ENCODE measurements at regions not wholly inside any gene's neighbourhood (a gene's known extent, or its start where the extent isn't known, plus 50 kb on each side); places are given as distances from the start of the nearest gene placed in this dataset.

- WGBS (ENCODE audit: missing lambda C conversion rate) = 20% methylated on average over 7 of the region's 7 CpGs
- no peaks in the 10 kb centered on the region for H3K9me3 ChIP-seq
- TF ChIP-seq SMC3 (IDR thresholded peaks at IDR 0.05) = peak; percentile 47; the same call in 2 of the 3 replicates
- peak; percentile 46 to 48 for TF ChIP-seq RAD21 (conservative IDR thresholded peaks at IDR 0.05 in 1 of 2, IDR thresholded peaks at IDR 0.05 in 1 of 2)
- TF ChIP-seq RFX5 (IDR thresholded peaks at IDR 0.05) = no peak
- peak; percentile 57 for TF ChIP-seq CTCF (IDR thresholded peaks at IDR 0.05)
- no peak for TF ChIP-seq CHD4 (IDR thresholded peaks at IDR 0.05; ENCODE audit: borderline replicate concordance)
- no peak overlapping the region for H3K4me3 ChIP-seq
- no peak overlapping the region for H3K4me2 ChIP-seq
- FAIRE-seq = no peak
- ATAC-seq = peak; percentile 30 to 46; a peak in 1 of 6 replicates
- peak in 1 of 2 experiments; percentile 32 for DNase-seq (ENCODE audit: low read depth in 1 of 2, low spot score in 1 of 2)
- CTCF ChIA-PET = interaction anchor here (0.7 to 1.0 kb wide), 3 partner anchors 8 to 1617 kb away, joined by 3 read pairs; partner anchors contain the start of gene CBLN2
- H3K27ac ChIP-seq = no peak overlapping the region
- no peaks in the 10 kb centered on the region for H3K4me1 ChIP-seq
- POLR2A ChIA-PET = no interaction called here
These were observed 643.3 kb downstream of the SOCS6 start for GRCh38 chr18:70931942-70932814.

GRCh38 chr18:70920840-70921374 lies 632.1 kb downstream of the SOCS6 start:
- H3K27ac ChIP-seq = no peak overlapping the region
- ATAC-seq (no peak), DNase-seq (ENCODE audit: low read depth in 1 of 2, low spot score in 1 of 2) (no peak), FAIRE-seq (no peak)
- TF ChIP-seq USF2 (IDR thresholded peaks at IDR 0.05) (no peak), FOSB (CRISPR knock-in tag; IDR thresholded peaks at IDR 0.05) (no peak), RARB (CRISPR knock-in tag; IDR thresholded peaks at IDR 0.05) (no peak), HDAC2 (IDR thresholded peaks at IDR 0.05) (no peak), HOXA7 (CRISPR knock-in tag; IDR thresholded peaks at IDR 0.05) (no peak), MAZ (IDR thresholded peaks at IDR 0.05; ENCODE audit: borderline replicate concordance, low read depth, low read length) (no peak), EHF (CRISPR knock-in tag; IDR thresholded peaks at IDR 0.05) (no peak), BCL3 (IDR thresholded peaks at IDR 0.05) (no peak)
- H3K4me3 ChIP-seq = no peak overlapping the region
- H3K4me2 ChIP-seq = no peak overlapping the region
- no peaks in the 10 kb centered on the region for H3K9me3 ChIP-seq
- ChIA-PET CTCF (no interaction called here), POLR2A (no interaction called here)
- WGBS (ENCODE audit: missing lambda C conversion rate) = 25% methylated on average over 2 of the region's 4 CpGs
- H3K4me1 ChIP-seq = no peaks in the 10 kb centered on the region

- TF ChIP-seq MAFK (IDR thresholded peaks at IDR 0.05; ENCODE audit: partially characterized antibody) = peak; percentile 93
- no peak for TF ChIP-seq RNF2 (IDR thresholded peaks at IDR 0.05; ENCODE audit: borderline replicate concordance, low read depth)
- no peak for TF ChIP-seq KDM5A (IDR thresholded peaks at IDR 0.05)
- TF ChIP-seq MAX (IDR thresholded peaks at IDR 0.05) = 0 out of 2 replicates have a peak, but pooled peaks have one; percentile 19
- TF ChIP-seq FOSL2 (IDR thresholded peaks at IDR 0.05) = no peak
- peak; percentile 55 for TF ChIP-seq FOSL2 (CRISPR knock-in tag; IDR thresholded peaks at IDR 0.05)
- peak; percentile 88 for TF ChIP-seq NFE2L2 (conservative IDR thresholded peaks at IDR 0.05; ENCODE audit: low read length)
- TF ChIP-seq JUN (IDR thresholded peaks at IDR 0.05) = no peak
- peak in 1 of 2 experiments; percentile 12; a peak in 1 of 4 replicates for TF ChIP-seq CEBPB (IDR thresholded peaks at IDR 0.05)
- no peak for TF ChIP-seq POLR2A (IDR thresholded peaks at IDR 0.05; ENCODE audit: low read length)
- H3K4me3 ChIP-seq = no peak overlapping the region
- no peaks in the 10 kb centered on the region for H3K9me3 ChIP-seq
- ATAC-seq = peak; percentile 76 to 81; a peak in 5 of 6 replicates
- CTCF ChIA-PET = no interaction called here
- H3K27ac ChIP-seq = peak overlapping the region; percentile 68 to 79
- DNase-seq (ENCODE audit: low read depth in 1 of 2, low spot score in 1 of 2) = peak; percentile 3 to 58
- FAIRE-seq = no peak
- H3K4me2 ChIP-seq = peak overlapping the region; percentile 67
- POLR2A ChIA-PET = no interaction called here
- WGBS (ENCODE audit: missing lambda C conversion rate) = 3% methylated on average over 3 of the region's 3 CpGs
- peaks cover 17% of the 10 kb centered on the region for H3K4me1 ChIP-seq
These were observed 618.8 kb downstream of the SOCS6 start for GRCh38 chr18:70907673-70908072.
